ENCODE measurements at regions not wholly inside any gene's neighbourhood (a gene's known extent, or its start where the extent isn't known, plus 50 kb on each side); places are given as distances from the start of the nearest gene placed in this dataset.

- Histone ChIP-seq H3K9me3 (ENCODE audit: control insufficient read depth in 1 of 2, low read length in 2 of 2) (no peaks in the 10 kb centered on the region), H3K4me1 (ENCODE audit: control insufficient read depth in 1 of 2, insufficient read depth in 2 of 2, low read length in 2 of 2) (no peaks in the 10 kb centered on the region), H3K27me3 (ENCODE audit: low read depth, low read length) (no peaks in the 10 kb centered on the region), H3K4me3 (ENCODE audit: low read depth in 1 of 2, low read length in 2 of 2) (no peak overlapping the region), H3K36me3 (ENCODE audit: control insufficient read depth in 1 of 2, insufficient read depth in 2 of 2, low read length in 2 of 2) (no peaks in the 10 kb centered on the region), H3K27ac (ENCODE audit: low read length) (no peak overlapping the region)
Observed at GRCh38 chr14:86896701-86897100, 1096.3 kb downstream of the GALC start.

- Histone ChIP-seq H3K27me3 (ENCODE audit: low read depth, low read length) (no peaks in the 10 kb centered on the region), H3K27ac (ENCODE audit: low read length) (no peak overlapping the region), H3K4me3 (ENCODE audit: low read depth in 1 of 2, low read length in 2 of 2) (no peak overlapping the region), H3K9me3 (ENCODE audit: control insufficient read depth in 1 of 2, low read length in 2 of 2) (no peaks in the 10 kb centered on the region), H3K4me1 (ENCODE audit: control insufficient read depth in 1 of 2, insufficient read depth in 2 of 2, low read length in 2 of 2) (no peaks in the 10 kb centered on the region), H3K36me3 (ENCODE audit: control insufficient read depth in 1 of 2, insufficient read depth in 2 of 2, low read length in 2 of 2) (no peaks in the 10 kb centered on the region)
Observed at GRCh38 chr14:86892152-86892956, 1100.6 kb downstream of the GALC start.

- Histone ChIP-seq H3K27ac (ENCODE audit: low read length) (no peak overlapping the region), H3K4me1 (ENCODE audit: control insufficient read depth in 1 of 2, insufficient read depth in 2 of 2, low read length in 2 of 2) (no peaks in the 10 kb centered on the region), H3K27me3 (ENCODE audit: low read depth, low read length) (no peaks in the 10 kb centered on the region), H3K9me3 (ENCODE audit: control insufficient read depth in 1 of 2, low read length in 2 of 2) (no peaks in the 10 kb centered on the region), H3K4me3 (ENCODE audit: low read depth in 1 of 2, low read length in 2 of 2) (no peak overlapping the region), H3K36me3 (ENCODE audit: control insufficient read depth in 1 of 2, insufficient read depth in 2 of 2, low read length in 2 of 2) (no peaks in the 10 kb centered on the region)
Observed at GRCh38 chr14:86885280-86885679, 1107.7 kb downstream of the GALC start.

GRCh38 chr14:86884498-86884897, 1108.5 kb downstream of the GALC start:
- Histone ChIP-seq H3K4me3 (ENCODE audit: low read depth in 1 of 2, low read length in 2 of 2) (no peak overlapping the region), H3K36me3 (ENCODE audit: control insufficient read depth in 1 of 2, insufficient read depth in 2 of 2, low read length in 2 of 2) (no peaks in the 10 kb centered on the region), H3K27me3 (ENCODE audit: low read depth, low read length) (no peaks in the 10 kb centered on the region), H3K4me1 (ENCODE audit: control insufficient read depth in 1 of 2, insufficient read depth in 2 of 2, low read length in 2 of 2) (no peaks in the 10 kb centered on the region), H3K27ac (ENCODE audit: low read length) (no peak overlapping the region), H3K9me3 (ENCODE audit: control insufficient read depth in 1 of 2, low read length in 2 of 2) (no peaks in the 10 kb centered on the region)

GRCh38 chr14:86882818-86883217, 1110.2 kb downstream of the GALC start:
- no peak overlapping the region for H3K4me3 ChIP-seq (ENCODE audit: low read depth in 1 of 2, low read length in 2 of 2)
- no peaks in the 10 kb centered on the region for H3K27me3 ChIP-seq (ENCODE audit: low read depth, low read length)
- no peaks in the 10 kb centered on the region for H3K9me3 ChIP-seq (ENCODE audit: control insufficient read depth in 1 of 2, low read length in 2 of 2)
- no peaks in the 10 kb centered on the region for H3K36me3 ChIP-seq (ENCODE audit: control insufficient read depth in 1 of 2, insufficient read depth in 2 of 2, low read length in 2 of 2)
- H3K4me1 ChIP-seq (ENCODE audit: control insufficient read depth in 1 of 2, insufficient read depth in 2 of 2, low read length in 2 of 2) = no peaks in the 10 kb centered on the region
- no peak overlapping the region for H3K27ac ChIP-seq (ENCODE audit: low read length)

- no peaks in the 10 kb centered on the region for H3K36me3 ChIP-seq (ENCODE audit: control insufficient read depth in 1 of 2, insufficient read depth in 2 of 2, low read length in 2 of 2)
- no peaks in the 10 kb centered on the region for H3K27me3 ChIP-seq (ENCODE audit: low read depth, low read length)
- H3K4me1 ChIP-seq (ENCODE audit: control insufficient read depth in 1 of 2, insufficient read depth in 2 of 2, low read length in 2 of 2) = no peaks in the 10 kb centered on the region
- no peak overlapping the region for H3K4me3 ChIP-seq (ENCODE audit: low read depth in 1 of 2, low read length in 2 of 2)
- no peak overlapping the region for H3K27ac ChIP-seq (ENCODE audit: low read length)
- H3K9me3 ChIP-seq (ENCODE audit: control insufficient read depth in 1 of 2, low read length in 2 of 2) = no peaks in the 10 kb centered on the region
Observed at GRCh38 chr14:86865934-86866333, 1127.0 kb downstream of the GALC start.

- H3K27ac ChIP-seq (ENCODE audit: low read length) = no peak overlapping the region
- no peaks in the 10 kb centered on the region for H3K9me3 ChIP-seq (ENCODE audit: control insufficient read depth in 1 of 2, low read length in 2 of 2)
- H3K4me1 ChIP-seq (ENCODE audit: control insufficient read depth in 1 of 2, insufficient read depth in 2 of 2, low read length in 2 of 2) = no peaks in the 10 kb centered on the region
- H3K4me3 ChIP-seq (ENCODE audit: low read depth in 1 of 2, low read length in 2 of 2) = no peak overlapping the region
- no peaks in the 10 kb centered on the region for H3K36me3 ChIP-seq (ENCODE audit: control insufficient read depth in 1 of 2, insufficient read depth in 2 of 2, low read length in 2 of 2)
- no peaks in the 10 kb centered on the region for H3K27me3 ChIP-seq (ENCODE audit: low read depth, low read length)
Observed at GRCh38 chr14:86858591-86858990, 1134.4 kb downstream of the GALC start.

GRCh38 chr14:86858031-86858430, 1135.0 kb downstream of the GALC start:
- H3K4me1 ChIP-seq (ENCODE audit: control insufficient read depth in 1 of 2, insufficient read depth in 2 of 2, low read length in 2 of 2) = no peaks in the 10 kb centered on the region
- no peaks in the 10 kb centered on the region for H3K36me3 ChIP-seq (ENCODE audit: control insufficient read depth in 1 of 2, insufficient read depth in 2 of 2, low read length in 2 of 2)
- H3K27me3 ChIP-seq (ENCODE audit: low read depth, low read length) = no peaks in the 10 kb centered on the region
- no peak overlapping the region for H3K4me3 ChIP-seq (ENCODE audit: low read depth in 1 of 2, low read length in 2 of 2)
- H3K27ac ChIP-seq (ENCODE audit: low read length) = no peak overlapping the region
- H3K9me3 ChIP-seq (ENCODE audit: control insufficient read depth in 1 of 2, low read length in 2 of 2) = no peaks in the 10 kb centered on the region

- Histone ChIP-seq H3K36me3 (ENCODE audit: control insufficient read depth in 1 of 2, insufficient read depth in 2 of 2, low read length in 2 of 2) (no peaks in the 10 kb centered on the region), H3K27ac (ENCODE audit: low read length) (no peak overlapping the region), H3K4me1 (ENCODE audit: control insufficient read depth in 1 of 2, insufficient read depth in 2 of 2, low read length in 2 of 2) (no peaks in the 10 kb centered on the region), H3K4me3 (ENCODE audit: low read depth in 1 of 2, low read length in 2 of 2) (no peak overlapping the region), H3K9me3 (ENCODE audit: control insufficient read depth in 1 of 2, low read length in 2 of 2) (no peaks in the 10 kb centered on the region), H3K27me3 (ENCODE audit: low read depth, low read length) (no peaks in the 10 kb centered on the region)
Observed at GRCh38 chr14:86852530-86852929, 1140.5 kb downstream of the GALC start.

GRCh38 chr14:86847140-86847539, 1145.8 kb downstream of the GALC start:
- Histone ChIP-seq H3K27ac (ENCODE audit: low read length) (no peak overlapping the region), H3K4me3 (ENCODE audit: low read depth in 1 of 2, low read length in 2 of 2) (no peak overlapping the region), H3K36me3 (ENCODE audit: control insufficient read depth in 1 of 2, insufficient read depth in 2 of 2, low read length in 2 of 2) (no peaks in the 10 kb centered on the region), H3K4me1 (ENCODE audit: control insufficient read depth in 1 of 2, insufficient read depth in 2 of 2, low read length in 2 of 2) (no peaks in the 10 kb centered on the region), H3K9me3 (ENCODE audit: control insufficient read depth in 1 of 2, low read length in 2 of 2) (no peaks in the 10 kb centered on the region), H3K27me3 (ENCODE audit: low read depth, low read length) (no peaks in the 10 kb centered on the region)

GRCh38 chr14:86838363-86838762, 1154.6 kb downstream of the GALC start:
- H3K27ac ChIP-seq (ENCODE audit: low read length) = no peak overlapping the region
- H3K9me3 ChIP-seq (ENCODE audit: control insufficient read depth in 1 of 2, low read length in 2 of 2) = no peaks in the 10 kb centered on the region
- no peaks in the 10 kb centered on the region for H3K27me3 ChIP-seq (ENCODE audit: low read depth, low read length)
- H3K4me3 ChIP-seq (ENCODE audit: low read depth in 1 of 2, low read length in 2 of 2) = no peak overlapping the region
- no peaks in the 10 kb centered on the region for H3K36me3 ChIP-seq (ENCODE audit: control insufficient read depth in 1 of 2, insufficient read depth in 2 of 2, low read length in 2 of 2)
- no peaks in the 10 kb centered on the region for H3K4me1 ChIP-seq (ENCODE audit: control insufficient read depth in 1 of 2, insufficient read depth in 2 of 2, low read length in 2 of 2)

- Histone ChIP-seq H3K27ac (ENCODE audit: low read length) (no peak overlapping the region), H3K27me3 (ENCODE audit: low read depth, low read length) (no peaks in the 10 kb centered on the region), H3K4me3 (ENCODE audit: low read depth in 1 of 2, low read length in 2 of 2) (no peak overlapping the region), H3K36me3 (ENCODE audit: control insufficient read depth in 1 of 2, insufficient read depth in 2 of 2, low read length in 2 of 2) (no peaks in the 10 kb centered on the region), H3K9me3 (ENCODE audit: control insufficient read depth in 1 of 2, low read length in 2 of 2) (no peaks in the 10 kb centered on the region), H3K4me1 (ENCODE audit: control insufficient read depth in 1 of 2, insufficient read depth in 2 of 2, low read length in 2 of 2) (no peaks in the 10 kb centered on the region)
Observed at GRCh38 chr14:86826661-86827060, 1166.3 kb downstream of the GALC start.

All from muscle layer of duodenum (tissue), 2 donors.